GM21528 (cell line): ENCODE measurements at regions not wholly inside any gene's neighbourhood (a gene's known extent, or its start where the extent isn't known, plus 50 kb on each side); places are given as distances from the start of the nearest gene placed in this dataset.

Experiments used
- ATAC-seq: cut with Tn5 transposase; IDR thresholded peaks from one replicate; pipeline ENCODE4 v1.9.1; 2021; ENCODE audit warnings: mild to moderate bottlenecking, moderate library complexity; ENCODE audit not compliant: unreplicated experiment, low FRiP score

DNA sequence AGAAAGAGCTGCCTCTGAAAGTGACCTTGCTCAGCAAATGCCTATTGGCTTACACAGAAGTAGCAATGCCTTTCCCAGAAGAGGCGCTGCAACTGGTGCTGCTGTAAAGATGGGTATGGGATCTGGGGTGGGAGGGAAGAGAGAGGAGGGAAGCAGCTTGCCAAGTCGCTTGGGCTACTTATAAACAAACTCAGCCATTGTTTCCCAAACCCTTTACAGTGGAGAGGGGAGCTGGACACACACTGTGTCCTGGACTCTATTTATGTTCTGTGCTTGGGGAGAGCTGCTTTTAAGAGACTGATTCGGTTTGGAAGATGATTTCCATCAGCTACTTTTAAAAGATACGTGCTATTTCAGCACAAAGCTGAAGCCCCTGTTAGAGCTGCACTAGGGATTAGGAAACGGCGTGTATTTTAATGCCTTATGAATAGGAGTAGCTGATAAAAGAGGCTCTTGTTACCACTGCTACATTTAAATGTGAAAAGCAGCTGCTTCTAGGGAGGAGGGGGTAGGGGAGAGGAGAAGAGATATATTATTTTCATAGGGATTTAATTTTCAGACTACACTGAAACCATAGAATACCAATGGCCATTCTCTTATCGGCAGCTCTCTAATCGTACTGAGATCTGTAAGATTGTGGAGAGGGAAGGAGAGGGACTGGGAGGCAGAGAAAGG lies 440.6 kb downstream of the MCTP2 start:
- no peak for ATAC-seq

DNA sequence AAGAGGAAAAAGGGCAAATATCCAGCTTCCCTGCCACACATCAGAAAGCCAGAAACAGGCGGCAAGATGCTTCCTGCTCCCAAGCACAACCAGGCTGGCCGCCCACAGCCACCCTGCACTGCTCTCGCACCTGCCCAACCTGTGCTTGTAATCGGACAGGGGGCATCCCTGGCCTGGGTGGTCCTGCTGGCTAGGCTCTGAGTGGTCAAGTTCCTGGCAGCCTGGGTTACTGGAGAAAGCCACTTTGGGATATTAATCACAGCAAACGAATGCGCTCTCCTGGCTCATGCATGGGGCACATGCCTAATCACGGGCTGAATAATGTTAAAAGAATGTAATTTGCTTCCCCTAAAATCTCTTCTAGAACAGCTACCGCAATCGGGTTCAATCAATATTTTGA lies 442.4 kb downstream of the MCTP2 start:
- no peak for ATAC-seq

DNA sequence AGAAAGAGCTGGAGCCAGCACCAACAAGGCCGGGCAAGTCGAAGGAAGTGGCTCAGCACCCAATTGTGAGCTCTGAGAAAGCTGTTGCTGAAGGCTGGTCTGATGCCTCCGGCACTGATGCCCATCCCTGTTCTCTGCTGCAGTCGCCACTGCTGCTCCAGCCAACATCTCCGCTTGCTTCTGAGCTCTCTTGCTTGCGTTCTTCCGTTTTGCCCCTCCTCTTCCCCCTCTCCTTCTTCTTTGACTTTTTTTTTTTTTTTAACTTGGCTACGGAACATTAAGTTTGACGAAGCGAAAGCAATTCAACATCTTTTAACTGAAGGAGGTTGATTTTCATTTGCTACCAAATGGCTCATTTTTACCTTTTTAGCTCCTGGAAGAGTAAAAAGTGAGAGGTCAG lies 442.9 kb downstream of the MCTP2 start:
- no peak for ATAC-seq

DNA sequence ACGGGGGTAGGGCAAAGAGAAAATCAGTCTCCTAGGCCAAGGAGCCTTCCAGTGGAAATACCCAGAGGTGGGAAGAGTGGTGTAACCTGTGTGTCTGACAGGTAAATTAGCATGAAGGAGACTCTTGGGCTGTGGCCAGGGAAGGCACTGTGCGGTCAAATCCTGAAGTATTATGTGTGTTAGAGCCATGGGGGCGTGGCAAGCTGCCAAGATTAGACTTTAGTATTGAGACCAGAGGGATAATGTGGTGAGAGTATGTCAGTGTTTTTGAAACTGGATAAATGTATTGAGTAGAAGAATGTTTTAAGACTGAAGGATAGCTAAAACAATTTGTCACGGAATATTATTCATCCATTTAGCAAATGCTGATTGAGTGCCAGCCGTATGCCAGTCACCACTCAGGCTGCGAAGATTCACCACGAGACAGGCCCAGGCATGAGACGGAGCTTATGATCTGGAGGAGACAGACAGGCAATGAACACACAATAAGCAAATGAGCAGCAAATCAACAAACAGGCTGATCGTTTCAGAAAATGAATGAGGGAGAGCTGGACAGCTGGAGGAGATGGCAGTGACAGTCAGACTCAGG lies 445.9 kb downstream of the MCTP2 start:
- no peak for ATAC-seq

DNA sequence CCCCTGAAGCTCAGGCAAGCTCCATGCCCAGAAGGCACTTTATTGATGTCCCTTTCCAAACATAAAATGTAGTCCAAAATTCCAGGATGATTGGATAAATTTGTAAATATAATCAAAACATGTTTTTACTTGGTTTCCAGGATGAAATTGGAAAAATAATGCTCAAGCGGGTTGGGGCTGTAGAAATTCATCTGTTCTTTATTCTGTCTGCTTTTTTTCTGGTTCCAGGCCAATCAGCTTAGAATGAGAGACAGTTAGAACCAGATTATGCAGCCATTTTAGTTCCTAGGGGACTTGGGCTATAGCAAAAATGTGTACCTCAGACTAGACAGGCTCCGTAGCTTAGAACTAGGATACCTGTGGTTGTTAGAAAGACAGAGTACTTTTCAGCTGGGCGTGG lies 450.8 kb downstream of the MCTP2 start:
- ATAC-seq = no peak

DNA sequence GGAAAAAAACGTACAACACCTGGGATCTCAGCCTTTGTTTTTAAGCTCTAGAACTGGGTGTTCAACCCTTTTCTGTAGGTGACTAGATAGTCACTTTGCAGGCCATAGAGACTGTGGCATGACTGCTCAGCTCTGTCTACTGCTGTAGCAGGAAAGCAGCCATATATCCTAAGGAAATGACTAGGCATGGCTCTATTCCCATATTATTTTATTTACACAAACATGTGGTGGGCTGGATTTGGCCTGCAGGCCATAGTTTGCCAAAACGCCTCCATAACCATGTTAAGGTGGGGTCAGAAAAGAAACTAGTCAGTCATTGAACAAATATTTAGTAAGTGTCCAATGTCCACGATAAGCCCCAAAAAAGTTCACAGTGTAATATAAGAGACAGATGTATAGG lies 452.5 kb downstream of the MCTP2 start:
- ATAC-seq = no peak

DNA sequence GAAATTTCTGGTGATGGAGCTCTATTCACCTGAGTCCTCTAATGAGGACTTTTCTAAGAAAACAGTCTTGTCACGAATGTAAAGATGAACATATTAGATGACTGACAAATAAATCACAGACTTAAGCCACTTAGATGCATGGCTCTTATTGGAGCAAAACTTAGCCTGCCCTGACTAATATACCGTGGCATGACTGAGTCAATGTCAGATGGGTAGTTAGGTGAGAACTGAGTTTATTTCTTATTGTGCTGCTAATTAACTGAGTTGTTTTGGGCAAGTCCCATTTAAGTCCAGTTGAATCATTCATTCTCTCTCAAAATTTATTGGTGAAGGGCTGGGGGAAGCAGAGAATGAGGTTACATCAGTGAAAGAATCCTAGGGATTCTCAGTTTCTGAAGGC lies 459.8 kb downstream of the MCTP2 start:
- ATAC-seq = no peak

DNA sequence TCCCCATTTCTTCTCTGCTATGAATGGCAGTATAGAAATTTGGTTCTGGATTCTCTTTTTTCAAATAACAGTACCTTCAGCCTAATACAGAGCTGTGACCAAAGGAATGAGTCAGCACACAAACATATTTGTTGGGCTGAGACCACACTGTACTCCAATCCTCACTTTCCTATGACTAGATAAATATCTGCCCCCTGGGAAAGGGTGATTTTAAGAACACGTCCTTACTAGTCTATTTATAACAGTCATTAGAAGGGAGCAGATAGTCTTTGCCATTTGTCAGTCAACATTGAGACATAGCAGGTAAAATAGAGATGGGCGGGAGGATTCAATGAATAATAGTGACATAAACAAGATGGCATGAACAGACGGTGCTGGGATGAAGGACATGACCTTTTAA lies 461.3 kb downstream of the MCTP2 start:
- ATAC-seq = no peak

DNA sequence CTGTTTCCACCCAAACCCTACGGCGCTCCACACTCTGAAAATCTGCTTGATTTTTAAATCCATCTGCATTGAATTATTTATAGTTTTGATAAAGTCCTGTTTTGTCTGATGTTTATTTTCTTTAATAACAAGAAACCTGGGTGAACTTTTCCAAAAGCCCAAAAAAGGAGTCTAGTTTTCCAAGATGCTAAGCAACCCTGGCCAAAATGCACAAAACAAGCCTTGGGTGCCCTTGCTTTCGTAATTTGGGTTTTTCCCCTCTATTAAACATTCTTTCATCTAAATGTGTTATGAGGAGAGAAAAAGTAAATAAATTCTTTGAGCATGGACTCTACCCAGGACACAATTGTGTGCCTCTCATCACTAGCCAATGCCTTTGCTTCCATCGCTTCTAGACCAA lies 468.9 kb downstream of the MCTP2 start:
- no peak for ATAC-seq

DNA sequence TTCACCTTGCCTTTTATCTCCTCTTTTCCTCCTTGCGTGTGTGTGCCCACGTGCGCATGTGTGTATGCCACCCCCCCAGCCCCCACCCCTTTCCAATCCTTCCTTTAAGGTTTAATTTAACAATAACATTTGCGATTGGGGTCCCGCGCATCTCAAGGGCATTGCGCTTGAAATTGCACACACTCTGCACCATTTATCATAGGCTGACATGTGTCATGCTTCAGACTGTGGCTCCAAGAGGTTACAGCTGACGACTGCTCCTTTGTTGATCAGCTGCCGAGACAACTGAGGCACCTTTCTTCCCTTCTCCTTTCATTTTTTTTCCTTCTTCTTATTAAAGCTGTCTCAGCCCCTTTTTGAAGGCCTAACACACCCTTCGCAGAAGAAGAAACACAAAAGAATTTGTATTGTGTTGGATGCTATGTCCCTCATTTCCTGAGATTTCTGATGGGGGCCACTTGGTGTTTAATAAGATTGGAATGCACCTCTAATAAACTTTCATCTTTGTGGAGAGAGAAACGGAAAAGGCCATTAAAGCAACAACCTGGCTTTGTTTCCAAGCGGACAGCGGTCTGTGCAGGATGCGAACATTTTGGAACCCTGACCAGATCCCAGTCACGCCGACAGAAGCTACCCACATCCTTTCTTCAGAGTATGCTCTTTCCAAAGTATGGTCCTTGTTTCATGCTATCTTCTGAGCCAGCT lies 470.1 kb downstream of the MCTP2 start:
- ATAC-seq = no peak

DNA sequence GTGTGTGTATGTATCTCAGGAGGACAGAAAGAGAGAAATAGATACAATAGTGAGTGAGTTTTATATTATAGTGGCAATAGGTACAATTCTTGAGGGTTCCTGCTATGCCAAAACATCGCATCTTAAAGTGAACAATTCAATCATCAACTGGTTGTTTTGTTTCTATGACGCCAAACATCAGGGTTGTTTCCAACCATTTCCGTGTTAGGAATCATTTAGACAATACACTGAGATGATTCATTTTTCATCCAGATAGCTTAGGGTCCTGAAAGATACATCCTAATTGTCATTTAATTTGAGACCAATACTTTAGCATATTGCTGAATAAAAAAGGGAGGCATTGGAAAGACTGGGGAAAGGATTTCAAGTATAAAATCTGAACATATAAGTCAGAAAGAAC lies 472.2 kb downstream of the MCTP2 start:
- ATAC-seq = no peak

DNA sequence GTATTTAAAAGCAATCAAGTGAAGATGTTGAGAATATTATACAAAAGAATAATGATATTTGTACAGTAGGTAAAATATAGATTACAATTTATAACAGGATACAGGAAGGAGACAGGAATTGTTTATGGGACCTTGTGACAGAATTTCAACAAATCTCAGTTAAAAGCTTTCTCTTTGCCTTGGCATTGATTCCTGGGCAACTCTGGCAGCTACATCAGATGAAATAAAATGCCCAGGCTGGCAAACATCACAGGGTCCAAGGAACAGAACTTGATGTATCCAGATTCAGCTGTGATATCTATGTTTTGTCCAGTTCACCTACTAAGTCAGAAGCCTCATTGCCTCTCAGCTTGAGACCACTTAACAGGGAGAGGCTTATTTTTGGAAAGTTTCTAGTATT lies 473.1 kb downstream of the MCTP2 start:
- ATAC-seq = no peak

DNA sequence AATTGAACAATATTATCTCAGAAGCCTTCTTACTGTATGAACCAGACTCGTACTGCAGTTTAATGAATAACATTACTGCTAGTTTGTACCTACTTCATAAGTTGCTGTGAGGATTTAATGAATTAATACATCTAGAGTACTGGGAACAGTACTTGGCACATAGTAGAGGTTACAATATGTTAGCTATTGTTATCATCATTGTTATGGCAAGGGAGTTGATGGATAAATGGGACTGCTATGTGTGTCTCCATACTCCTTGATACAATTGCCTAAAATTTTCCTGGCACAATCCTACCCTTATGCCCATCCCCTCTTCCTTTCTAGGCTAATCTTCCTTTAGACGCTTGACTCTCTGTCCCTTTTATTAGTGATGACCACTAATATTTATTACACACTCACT lies 473.6 kb downstream of the MCTP2 start:
- ATAC-seq = no peak

DNA sequence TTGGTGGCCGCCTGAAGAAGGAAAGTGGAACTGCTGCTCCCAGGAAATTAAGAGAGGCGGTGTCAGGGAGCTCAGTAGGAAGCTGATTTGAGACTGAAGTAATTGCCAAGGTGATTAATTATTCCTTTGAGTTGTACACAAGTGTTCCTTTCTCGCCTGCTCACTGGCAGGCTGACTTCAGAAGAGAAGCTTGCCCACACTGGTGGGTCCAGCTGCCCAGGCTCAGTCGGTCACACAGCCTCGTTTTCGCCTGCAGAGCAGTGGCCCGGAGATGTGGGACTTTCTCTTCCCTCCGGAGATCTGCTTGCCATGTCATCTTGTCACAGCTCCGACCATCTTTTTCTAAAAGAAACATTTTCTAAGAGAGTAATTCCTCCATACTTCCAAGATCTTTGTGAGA lies 478.0 kb downstream of the MCTP2 start:
- no peak for ATAC-seq

DNA sequence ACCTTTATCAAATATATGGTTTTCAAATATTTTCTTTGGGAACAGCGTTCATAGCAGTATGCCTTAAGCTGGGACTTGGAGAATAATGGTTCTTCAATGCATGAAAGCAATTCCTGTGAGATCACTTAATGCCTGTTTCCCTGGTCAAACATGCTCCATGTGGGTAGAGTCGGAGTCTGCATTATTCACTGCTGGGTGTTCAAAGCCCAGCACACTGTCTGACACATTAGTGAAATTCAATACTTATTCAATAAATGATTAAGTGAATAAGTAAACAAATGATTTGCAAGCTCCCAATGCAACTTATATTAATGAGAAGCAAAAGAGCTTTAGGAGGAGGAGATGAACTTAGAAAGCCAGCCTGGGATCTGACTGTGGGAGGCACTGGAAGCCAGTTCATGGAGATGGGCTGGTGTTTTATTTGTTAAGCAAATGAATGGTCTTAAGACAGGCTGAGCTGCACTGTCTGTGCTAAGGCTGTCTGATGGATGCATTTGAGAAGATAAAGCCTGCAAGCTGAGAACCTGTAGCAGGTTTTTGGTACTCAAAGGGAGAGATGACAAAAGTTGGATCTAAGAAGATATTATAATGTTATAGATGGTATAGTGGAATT lies 490.8 kb downstream of the MCTP2 start:
- no peak for ATAC-seq

DNA sequence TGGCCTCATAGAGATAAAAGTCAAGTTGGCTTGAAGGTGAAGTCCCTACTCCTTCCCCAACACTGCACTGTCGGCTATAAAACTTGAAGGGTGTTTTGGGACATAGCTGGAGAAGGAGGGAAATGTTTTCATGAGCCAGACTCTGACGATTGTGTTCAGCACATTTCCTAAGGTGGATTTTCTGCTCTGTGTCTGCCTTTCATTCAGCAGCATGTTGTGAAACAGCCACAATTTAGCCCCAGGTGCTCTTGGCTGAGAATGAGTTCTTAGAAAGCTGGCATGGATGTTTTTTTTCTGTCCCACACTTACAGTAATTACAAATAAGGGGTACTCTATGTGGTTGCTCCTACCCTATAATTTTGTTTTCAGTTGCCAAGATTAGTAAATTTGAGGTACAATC lies 492.4 kb downstream of the MCTP2 start:
- ATAC-seq = no peak

DNA sequence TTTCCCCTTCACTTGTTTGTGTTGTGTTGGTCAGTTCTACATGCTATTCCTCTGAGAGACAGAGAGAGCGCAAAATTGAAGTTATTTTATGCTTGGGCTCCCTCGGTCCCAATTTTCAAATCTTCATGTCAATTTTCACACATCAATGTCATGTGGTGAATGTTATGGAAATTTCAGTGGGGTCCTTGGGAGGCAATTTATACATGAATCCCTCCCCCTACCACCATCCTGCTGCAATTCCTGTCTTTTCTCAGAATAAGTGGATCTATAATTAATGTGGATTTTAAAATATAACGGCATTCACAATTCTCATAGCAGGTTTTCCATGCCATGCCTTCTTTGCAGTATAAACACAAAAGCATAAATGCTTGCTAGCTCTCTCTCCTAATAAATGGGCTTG lies 499.9 kb downstream of the MCTP2 start:
- no peak for ATAC-seq

DNA sequence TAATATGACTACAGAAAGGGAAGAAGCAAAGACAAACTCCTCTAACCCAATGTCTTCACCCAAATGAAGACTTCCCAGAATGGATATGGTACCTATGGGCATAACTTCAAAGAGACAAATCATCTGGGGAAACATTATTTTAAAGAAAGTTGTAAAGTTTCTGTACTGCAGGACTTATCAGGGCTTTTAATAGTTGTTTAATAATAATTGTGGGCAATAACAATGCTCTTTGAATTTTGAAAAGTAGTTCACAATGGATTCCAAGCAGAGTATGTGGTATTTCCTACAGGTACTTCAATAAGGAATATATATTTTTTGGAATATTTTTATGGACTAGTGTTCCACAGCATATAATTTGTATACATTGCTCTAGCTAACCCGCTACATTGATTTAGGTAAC lies 503.1 kb downstream of the MCTP2 start:
- ATAC-seq = no peak

DNA sequence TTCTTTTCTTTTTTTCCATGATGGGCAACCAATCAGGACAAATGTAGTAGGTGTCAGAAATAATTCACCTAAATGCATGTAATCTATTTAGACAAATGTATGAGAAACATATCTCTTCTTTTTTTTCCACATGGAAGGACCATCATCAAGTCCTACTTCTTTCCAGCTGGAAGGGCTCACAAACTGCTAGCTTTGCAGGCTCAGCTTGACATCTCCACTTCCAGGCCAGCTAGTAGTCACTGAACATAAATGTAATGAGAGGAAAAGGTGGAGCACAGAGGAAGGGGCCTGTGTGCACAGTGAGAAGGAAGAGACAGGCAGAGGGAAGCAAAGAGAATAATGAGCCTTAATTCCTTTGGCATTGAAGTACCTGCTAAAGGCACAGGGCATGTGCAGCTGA lies 504.9 kb downstream of the MCTP2 start:
- ATAC-seq = no peak

DNA sequence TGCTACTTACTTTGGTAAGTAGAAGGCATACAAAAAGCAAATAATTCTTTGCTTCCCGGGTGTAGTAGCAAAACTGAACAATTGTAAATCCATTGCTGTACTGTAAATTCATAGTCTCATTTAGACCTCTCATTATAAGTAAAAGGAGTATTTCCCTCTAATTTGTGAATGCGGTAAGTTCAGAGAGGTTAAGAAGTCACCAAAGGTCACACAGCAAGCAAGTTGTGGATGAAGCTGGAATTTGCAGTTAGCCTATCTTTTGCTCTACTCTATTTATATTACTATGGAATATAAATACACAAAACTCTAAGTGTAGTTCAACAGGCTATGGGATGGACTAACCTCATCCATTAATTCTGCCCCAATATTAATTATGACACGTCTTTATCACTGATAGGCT lies 508.3 kb downstream of the MCTP2 start:
- ATAC-seq = no peak

DNA sequence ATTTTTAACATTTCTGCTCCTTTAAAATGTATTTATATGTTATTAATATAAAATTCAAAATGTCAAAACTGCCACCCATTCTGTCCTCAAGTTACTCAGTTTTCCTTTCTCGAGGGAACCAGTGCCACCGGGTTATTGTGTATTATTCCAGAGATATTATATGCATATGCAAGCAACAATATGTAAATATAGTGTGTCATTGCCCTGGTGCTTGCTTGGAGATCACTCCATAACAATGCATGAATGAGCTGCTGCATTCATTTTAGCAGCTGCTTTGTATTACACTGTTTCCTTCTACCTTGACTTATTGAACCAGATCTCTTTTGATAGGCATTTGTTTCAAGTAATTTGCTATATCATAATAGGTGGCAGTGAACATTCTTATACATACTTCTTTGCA lies 509.1 kb downstream of the MCTP2 start:
- no peak for ATAC-seq

DNA sequence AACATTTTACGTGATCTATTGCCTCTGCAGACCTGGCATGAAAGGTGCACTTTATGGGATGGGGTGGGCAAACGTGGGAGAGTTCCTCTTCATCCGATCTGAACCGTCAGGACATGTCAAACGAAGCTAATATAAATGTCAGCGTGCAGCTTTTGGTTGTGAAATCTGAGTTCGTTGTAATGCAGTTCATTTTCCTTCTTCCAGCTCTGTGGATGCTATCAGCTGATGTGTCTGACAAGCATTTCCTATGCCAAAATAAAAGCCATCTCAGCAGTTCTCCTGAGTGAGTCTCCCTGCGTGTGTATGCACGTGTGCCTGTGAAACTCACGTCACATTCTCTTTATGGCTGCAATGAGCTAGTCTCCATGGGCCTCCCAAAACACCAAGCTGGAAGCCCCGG lies 512.3 kb downstream of the MCTP2 start:
- ATAC-seq = no peak
